WI38 (cell line): ENCODE measurements at regions not wholly inside any gene's neighbourhood (a gene's known extent, or its start where the extent isn't known, plus 50 kb on each side); places are given as distances from the start of the nearest gene placed in this dataset.
"Not testable (repeated sequence)": the region's sequence is repeated elsewhere in the genome, so short reads cannot be mapped to it uniquely, and the experiment has no call there.

ENCODE experiments used
- H3K4me3 ChIP-seq: 2 replicates; pipeline ENCODE4 v1.5.1; 2011; ENCODE audit warnings: low read depth, mild to moderate bottlenecking, control low read depth, low read length
- TF ChIP-seq, protein P1 (sequence below): IDR thresholded peaks from 2 replicates; pipeline ENCODE4 v1.5.1; 2012; ENCODE audit warnings: low read depth, mild to moderate bottlenecking, control low read depth, low read length

DNA sequence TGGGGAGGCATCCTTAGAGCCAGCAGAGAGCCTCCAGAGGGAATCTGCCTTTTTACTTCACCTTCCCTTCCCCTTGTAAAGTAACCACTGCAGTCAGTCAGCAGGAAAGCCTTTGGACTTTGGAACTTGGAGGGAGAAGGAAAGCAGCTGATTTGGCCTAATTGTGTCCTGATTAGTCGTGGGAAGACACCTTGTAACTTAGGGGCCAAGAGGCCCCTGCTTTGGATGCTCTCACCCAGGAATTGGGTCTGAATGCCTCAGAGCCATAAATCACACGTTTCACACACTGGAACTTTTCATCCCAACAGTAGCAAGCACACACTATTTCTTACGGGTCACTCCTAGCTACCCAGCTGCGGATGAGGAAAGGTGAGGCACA is 81.0 kb upstream of the PPM1B start:
- TF ChIP-seq, protein P1, sequence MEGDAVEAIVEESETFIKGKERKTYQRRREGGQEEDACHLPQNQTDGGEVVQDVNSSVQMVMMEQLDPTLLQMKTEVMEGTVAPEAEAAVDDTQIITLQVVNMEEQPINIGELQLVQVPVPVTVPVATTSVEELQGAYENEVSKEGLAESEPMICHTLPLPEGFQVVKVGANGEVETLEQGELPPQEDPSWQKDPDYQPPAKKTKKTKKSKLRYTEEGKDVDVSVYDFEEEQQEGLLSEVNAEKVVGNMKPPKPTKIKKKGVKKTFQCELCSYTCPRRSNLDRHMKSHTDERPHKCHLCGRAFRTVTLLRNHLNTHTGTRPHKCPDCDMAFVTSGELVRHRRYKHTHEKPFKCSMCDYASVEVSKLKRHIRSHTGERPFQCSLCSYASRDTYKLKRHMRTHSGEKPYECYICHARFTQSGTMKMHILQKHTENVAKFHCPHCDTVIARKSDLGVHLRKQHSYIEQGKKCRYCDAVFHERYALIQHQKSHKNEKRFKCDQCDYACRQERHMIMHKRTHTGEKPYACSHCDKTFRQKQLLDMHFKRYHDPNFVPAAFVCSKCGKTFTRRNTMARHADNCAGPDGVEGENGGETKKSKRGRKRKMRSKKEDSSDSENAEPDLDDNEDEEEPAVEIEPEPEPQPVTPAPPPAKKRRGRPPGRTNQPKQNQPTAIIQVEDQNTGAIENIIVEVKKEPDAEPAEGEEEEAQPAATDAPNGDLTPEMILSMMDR: no peak
- H3K4me3 ChIP-seq: peak overlapping the region; percentile 48

DNA sequence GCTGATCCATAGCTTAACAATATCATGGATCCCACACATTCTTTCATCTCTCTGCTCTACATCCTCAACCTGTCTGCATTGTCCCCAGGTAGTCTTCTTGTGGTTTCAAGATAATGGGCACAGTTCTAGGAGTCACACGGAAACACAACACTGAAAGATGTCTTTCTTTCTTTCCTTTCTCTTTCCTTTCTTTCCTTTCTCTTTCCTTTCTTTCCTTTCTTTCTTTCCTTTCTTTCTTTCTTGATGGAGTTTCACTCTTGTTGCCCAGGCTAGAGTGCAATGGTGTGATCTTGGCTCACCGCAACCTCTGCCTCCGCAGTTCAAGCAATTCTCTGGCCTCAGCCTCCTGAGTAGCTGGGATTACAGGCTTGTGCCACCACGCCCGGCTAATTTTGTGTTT is 76.2 kb upstream of the PPM1B start:
- H3K4me3 ChIP-seq: not testable (repeated sequence)

DNA sequence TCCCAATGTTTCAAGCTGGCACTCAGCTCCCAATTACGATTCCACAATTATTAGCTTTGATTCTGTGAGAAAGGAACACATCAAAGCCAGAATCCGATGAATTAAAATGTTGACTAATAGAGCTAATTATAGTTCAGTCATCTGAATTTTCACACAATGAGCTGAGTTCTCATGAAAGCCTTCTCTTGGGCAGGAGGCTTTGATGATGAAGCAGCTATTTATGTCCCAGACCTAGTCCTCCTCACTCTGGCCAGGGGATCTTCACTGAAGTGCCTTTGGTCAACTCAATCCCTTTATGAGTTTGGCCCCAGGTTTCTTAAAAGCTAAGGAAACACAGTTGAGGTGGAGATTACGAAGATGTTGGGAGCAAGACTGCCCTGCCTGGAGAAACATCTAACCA is 74.7 kb upstream of the PPM1B start:
- H3K4me3 ChIP-seq: no peak overlapping the region
- TF ChIP-seq, protein P1: no peak

DNA sequence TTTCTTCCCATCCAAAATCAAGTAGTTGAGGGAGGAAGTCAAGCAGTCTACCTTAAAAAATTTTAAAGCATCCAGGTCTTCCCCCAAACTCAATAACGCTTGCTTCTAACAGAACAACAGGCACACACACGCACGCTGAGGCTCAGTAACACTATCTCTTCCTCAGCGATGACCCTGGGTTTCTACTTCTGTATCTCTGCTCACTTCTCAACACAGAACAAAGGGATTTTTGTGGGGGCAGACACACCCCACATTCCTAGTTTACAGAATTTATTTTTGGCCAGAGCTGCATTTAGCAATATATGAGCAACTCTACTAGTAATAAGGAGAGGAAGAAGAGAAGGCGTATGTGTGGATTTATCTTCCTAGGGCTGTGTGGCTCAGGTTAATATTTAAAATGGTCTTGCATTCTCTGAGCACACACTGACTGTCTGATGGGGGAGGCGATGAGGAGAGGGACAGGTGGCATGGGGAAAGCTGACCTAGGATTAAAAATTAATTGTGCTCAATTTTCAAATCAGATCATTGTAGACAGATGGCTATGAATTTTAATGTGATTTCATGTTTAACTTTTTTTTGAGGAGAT is 71.3 kb upstream of the PPM1B start:
- TF ChIP-seq, protein P1: no peak

DNA sequence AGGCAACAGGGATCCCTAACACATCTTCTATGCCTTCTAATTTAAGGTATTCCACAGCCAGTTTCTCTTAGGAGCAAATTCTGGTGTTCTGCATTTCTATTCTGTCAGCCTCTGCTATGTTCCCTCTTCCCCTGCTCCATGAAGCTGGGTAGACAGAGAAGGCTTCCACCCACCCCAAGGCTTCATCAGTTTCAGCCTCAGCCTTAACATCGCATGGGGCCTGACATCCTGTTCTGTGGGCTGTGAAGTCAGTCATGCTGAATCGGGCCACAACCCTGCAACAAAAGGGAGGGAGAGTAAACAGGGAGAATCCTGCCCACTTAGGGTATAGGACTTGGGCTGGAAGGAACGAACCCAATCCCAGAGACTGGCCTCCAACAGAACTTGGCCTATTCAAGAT is 70.6 kb upstream of the PPM1B start:
- no peak overlapping the region for H3K4me3 ChIP-seq
- TF ChIP-seq, protein P1: no peak

More for the DNA sequence above, 71.3 kb upstream of the PPM1B start:
- H3K4me3 ChIP-seq: no peak overlapping the region

DNA sequence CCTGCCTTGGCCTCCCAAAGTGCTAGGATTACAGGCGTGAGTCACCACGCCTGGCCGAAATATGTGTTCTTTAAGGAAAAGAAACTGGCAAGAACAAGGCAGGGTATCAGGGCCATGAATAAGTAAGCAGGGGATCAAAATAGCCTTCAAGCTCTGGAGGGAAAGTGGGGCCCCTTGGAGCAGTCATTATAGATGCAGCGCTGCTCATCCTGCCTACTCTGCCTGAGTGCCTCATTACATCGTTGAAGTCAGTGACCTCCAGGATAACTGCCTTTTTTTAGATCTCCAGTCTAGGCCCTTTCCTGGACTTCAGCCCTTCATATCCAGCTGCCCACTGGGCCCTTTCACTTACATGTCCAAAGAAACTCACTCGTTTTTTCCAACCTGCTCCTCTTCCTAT is 69.8 kb upstream of the PPM1B start:
- TF ChIP-seq, protein P1: no peak
- no peak overlapping the region for H3K4me3 ChIP-seq

DNA sequence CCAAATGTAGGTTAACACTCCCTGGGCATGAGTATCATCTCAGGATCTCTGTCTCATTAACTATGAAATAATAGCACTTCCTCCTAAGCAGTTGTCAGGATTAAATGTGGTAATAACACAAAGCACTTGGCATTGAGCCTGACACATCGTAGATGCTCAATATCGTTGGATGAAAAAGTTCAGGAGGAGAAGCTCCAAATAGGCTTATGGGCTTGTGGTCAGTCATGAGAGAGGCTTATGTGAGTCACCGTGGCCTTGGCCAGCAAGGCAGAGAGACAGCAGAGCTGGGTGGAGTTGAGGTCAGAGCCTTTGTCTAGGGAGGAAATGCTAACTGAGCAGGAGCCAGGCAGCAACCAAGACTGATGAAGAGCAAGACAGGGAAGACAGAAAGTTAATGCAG is 68.3 kb upstream of the PPM1B start:
- no peak overlapping the region for H3K4me3 ChIP-seq
- TF ChIP-seq, protein P1: no peak

DNA sequence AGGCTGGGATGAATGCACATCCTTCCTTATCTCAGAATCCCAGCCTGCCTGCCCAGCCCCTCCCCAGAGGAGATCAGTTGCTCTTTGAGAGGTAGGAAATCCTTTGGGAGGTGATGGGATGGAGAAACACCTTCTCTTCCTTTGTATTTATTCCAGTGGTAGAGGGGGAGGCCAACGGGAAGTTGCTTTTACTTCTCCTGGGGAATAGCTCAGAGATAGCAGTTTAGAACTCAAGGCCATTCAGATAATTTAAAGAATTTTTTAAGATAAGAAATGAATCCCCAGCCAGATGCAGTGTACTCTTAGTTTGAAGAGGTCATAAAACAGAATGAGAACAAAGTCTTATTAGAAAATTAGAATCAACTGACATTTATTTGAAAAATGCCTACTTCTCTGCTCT is 67.4 kb upstream of the PPM1B start:
- TF ChIP-seq, protein P1: no peak
- no peak overlapping the region for H3K4me3 ChIP-seq
